ENCODE measurements at regions not wholly inside any gene's neighbourhood (a gene's known extent, or its start where the extent isn't known, plus 50 kb on each side); places are given as distances from the start of the nearest gene placed in this dataset.
"Not testable (repeated sequence)": the region's sequence is repeated elsewhere in the genome, so short reads cannot be mapped to it uniquely, and the experiment has no call there.

- no peak for DNase-seq (ENCODE audit: low spot score)
Observed at GRCh38 chr18:60319129-60319528, 53.4 kb downstream of the MC4R start.

GRCh38 chr18:60311676-60312360, 60.8 kb downstream of the MC4R start:
- DNase-seq (ENCODE audit: low spot score), result no peak

DNA sequence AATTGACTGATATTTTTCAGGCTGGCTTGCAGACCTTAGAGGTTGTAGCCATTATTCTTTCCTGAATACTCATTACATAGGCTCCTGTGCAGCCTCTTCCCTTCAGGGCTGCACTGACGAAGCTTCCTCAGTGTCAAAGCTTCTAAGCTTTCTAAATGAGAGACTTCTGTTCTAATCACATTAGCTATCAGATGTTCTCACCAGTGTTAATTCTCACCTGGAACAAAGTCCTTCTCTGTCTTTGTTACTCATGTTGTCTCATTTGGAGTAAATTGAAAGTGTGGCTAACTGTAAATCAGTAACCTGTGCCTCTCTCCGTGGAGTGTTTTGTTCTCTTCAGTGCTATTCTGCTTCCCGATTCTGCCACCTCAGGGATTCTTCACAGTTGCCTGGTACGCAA, 76.9 kb downstream of the MC4R start:
- no peak for DNase-seq (ENCODE audit: low spot score)

DNA sequence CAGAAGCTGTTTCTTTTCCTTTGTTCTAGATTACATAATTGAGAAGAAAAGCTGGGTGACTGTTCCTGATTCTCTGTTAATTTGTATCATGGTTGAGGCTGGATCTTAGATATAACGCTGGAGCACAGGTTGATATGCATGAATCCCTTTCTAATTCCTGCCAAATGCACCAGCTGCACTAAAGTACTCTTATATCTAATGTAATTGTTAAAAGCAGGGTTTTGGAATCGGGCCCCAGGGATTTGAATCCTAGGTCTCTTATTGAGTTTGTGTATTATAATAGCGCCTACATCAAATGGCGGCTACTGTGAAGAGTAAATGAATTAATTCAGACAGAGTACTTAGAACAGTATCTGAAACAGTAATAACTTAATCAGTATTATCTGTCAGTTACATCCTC, 80.4 kb downstream of the MC4R start:
- no peak for DNase-seq (ENCODE audit: low spot score)

DNA sequence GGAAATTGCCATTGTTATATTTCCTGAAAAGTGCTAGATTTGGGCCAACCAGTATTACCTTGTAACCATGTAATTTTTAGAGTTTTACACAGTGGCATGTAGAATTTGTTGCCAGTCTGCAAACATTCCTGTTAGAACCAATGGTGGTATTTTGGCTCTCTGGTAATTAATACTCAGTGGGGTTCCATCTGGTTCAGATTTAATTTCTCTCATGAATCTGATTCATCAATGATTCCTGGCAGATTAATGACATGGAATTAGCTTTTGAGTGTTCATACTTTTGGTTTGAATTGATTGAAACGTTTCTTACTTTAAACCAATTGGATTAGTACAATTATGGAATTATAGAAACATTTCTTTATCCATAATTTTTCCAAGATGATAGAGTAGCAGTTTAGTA, 93.2 kb downstream of the MC4R start:
- no peak for DNase-seq (ENCODE audit: low spot score)

- no peak for DNase-seq (ENCODE audit: low spot score)
Observed at GRCh38 chr18:60277855-60278480, 94.6 kb downstream of the MC4R start.

GRCh38 chr18:60267391-60268058, 105.0 kb downstream of the MC4R start:
- no peak for DNase-seq (ENCODE audit: low spot score)

- DNase-seq (ENCODE audit: low spot score), result no peak
Observed at GRCh38 chr18:60266558-60266957, 106.0 kb downstream of the MC4R start.

DNA sequence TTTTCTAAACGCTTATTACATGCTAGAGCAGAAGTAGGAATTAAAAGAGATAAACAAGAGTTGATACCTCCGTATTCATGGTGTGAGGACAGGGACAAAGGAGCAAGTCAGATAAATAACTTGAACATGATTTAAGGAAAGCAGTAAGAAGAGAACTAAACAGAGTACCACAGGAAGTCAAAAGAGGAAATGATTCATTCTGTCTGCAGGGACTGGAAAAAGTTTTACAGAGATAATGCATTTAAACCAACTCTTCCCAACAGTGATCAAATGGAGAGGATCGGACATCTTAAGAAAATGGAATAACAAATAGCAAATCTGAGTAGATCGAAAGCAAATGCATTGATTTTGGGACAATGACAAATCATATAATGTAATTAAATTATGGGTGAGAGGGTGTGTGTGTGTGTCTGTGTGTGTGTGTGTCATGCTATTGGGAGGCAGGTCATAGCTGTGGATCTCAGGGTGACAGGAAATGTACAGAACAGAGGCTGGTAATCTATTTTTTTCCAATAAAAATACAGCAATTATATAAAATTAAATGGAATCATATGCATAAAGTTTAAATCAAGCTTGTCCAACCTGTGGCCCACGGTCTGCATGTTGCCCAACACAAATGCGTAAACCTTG, 113.4 kb downstream of the MC4R start:
- no peak for DNase-seq (ENCODE audit: low spot score)

- DNase-seq (ENCODE audit: low spot score), result no peak
Observed at GRCh38 chr18:60249388-60249787, 123.2 kb downstream of the MC4R start.

GRCh38 chr18:60248336-60249330, 123.9 kb downstream of the MC4R start:
- DNase-seq (ENCODE audit: low spot score), result no peak

DNA sequence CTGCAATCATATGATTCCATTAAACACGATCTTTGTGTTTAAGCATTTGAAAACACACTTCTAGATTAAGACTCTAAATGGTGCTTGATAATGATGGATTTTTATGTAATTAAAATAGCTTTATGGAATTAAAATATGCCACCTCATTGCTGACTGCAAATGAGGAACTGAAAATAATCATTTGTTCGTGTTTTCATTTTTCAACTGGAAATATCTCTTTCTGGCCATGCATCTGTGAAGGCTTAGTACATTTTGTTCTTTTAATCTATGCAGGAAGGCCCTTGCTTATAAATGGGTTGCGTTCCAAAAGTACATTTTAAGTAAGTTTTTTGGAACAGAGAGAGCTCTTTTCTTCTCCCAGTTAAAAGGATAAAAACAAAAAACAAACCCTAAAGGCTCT, 125.5 kb downstream of the MC4R start:
- DNase-seq (ENCODE audit: low spot score), result no peak

DNA sequence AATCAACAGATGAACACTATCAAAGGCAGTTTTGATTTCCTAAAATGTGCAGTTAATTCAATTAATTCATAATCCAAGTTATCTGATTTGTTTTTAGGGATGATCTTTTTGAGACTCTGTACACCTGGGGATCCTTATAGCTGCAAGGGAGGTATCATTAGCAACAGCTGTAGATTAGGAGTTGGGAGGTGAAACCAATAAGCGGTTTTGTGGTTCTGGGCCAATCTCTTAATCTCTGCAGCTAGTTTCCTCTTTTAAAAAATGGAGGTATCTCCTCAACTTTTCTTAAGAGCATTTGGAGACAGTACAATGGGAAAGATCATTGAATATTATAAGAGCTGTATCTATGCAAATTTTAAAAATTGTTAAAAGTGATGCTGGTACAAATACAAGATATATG, 126.0 kb downstream of the MC4R start:
- DNase-seq (ENCODE audit: low spot score), result no peak

DNA sequence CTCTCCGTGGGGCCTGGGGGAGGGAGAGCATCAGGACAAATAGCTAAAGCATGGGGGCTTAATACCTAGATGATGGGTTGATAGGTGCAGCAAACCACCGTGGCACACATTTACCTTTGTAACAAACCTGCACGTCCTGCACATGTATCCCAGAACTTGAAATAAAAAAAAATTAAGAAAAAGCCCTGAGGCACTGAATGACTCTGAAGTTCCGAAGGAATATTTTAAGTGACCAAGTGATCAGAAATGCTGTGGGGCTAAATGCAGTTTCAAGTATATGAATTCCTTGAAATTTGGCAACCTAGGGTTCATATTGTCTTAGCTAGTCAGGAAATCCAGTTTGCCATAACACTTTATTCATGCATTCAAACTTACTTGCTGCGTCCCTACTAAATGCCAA, 127.5 kb downstream of the MC4R start:
- DNase-seq (ENCODE audit: low spot score), result no peak

DNA sequence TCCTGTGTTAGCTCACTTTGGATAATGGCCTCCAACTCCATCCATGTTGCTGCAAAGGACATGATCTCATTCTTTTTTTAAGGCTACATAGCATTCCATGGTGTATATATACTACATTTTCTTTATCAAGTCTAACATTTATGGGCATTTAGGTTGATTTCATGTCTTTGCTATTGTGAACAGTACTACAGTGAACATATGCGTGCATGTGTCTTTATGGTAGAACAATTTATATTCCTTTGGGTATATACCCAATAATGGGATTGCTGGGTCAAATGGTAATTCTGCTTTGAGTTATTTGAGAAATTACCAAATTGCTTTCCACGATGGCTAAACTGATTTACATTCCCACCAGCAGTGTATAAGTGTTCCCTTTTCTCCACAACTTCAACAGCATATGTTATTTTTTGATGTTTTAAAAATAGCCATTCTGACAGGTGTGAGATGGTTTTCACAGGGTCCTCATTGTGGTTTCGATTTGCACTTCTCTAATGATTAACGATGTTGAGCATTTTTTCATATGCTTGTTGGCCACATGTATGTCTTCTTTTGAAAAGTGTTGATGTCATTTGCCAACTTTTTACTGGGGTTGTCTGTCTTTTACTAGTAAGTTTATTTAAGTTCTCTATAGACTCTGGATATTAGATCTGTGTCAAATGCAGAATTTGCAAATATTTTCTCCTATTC, 133.4 kb downstream of the MC4R start:
- DNase-seq (ENCODE audit: low spot score), result not testable (repeated sequence)

DNA sequence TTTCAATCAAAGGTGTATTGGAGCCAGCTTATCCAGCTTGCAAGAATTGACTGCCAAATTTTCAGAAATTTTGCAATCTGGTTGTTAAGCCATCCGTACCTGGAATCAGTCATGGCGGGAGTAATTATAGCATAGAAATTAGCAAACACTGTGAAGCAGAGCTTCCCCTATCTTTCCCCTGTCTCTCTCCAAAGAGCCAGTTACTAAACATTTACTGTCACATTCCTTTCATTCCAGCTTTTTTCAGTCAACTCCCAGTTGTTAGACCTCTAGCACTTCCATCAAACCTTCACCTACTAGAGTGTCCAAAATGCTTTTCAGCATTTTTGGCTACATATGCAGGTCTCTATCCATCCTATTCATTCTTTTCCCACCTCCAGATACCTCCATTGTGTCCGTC, 137.4 kb downstream of the MC4R start:
- no peak for DNase-seq (ENCODE audit: low spot score)

DNA sequence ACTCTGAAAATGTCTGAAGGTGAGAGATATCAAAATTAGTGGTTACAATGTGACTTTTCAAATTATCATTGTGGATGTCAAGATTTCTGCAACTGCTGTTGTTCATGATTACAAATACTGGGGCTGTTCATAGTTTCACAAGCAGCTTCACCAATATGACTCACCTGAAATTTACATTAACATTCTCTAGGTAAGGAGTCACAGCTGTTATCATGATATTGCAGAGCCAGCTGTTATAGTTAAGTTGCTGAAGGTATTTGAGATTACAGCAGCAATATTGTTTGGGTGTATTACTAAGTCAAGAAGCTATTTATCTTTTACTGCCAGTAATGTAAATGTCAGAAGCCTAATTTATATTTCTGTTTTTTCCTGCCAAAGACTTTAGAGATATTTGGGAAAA, 140.0 kb downstream of the MC4R start:
- DNase-seq (ENCODE audit: low spot score), result no peak

DNA sequence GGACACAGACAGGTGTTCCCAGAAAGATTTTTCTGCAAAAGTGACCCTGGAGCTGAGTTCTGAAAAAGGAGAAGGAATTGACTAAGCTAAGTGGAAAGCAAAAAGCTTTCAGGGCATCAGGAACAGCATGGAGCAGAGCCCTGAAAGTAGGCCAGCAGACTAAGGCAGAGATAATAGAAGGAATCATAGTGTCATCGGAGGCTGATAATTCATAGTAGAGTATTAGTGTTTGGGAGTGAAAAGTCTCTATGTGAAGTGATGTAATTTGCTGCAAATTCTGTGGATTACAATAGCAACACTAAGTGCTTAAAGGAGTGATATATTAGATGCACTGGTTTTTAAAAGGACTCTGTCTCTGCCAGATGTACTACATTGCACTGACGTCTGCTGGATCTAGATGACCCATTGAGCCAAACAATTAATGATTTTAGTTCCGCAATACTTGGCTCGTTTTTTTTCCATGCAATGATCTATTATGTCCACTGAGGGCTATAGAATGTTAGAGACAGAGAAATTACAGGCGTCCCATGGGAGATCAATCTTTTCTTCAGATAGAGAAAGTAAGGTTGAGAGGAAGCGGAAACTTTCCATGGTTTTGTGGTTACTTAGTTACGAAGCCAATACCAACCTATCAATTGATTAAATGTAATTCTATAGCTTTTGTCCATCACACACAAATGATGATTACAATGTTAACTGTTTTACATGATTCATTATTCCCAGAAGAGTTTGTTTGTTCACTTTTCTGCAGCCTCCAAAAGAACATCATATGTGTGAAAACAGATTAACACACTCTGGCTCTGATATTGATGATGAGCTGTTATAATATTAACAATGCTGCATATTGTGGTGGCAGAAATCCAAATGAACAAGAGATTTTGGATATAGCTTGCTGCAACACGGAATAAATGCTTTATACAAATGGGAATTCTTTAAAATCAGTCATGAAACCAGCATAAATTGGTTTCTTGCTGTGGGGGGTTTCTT, 143.7 kb downstream of the MC4R start:
- DNase-seq (ENCODE audit: low spot score), result no peak

- no peak for DNase-seq (ENCODE audit: low spot score)
Observed at GRCh38 chr18:60215432-60215831, 157.1 kb downstream of the MC4R start.

- DNase-seq (ENCODE audit: low spot score), result no peak
Observed at GRCh38 chr18:60209042-60209441, 163.5 kb downstream of the MC4R start.

Data from hematopoietic multipotent progenitor cell treated with erythropoietin and hydrocortisone succinate and interleukin-3 and kit ligand, for 17 days (in vitro differentiated cells).